ENCODE measurements at regions not wholly inside any gene's neighbourhood (a gene's known extent, or its start where the extent isn't known, plus 50 kb on each side); places are given as distances from the start of the nearest gene placed in this dataset.

- WGBS, 2 donors = 67 to 75% methylated on average over 2 of the region's 2 CpGs
- no peak overlapping the region for H3K27ac ChIP-seq
- DNase-seq = no peak
- H3K4me3 ChIP-seq = no peak overlapping the region
- no peak for ATAC-seq (ENCODE audit: low FRiP score in 2 of 2)
- peaks cover 0 to 7% (median 1%) of the 10 kb centered on the region in 4 donors for H3K9me3 ChIP-seq
- no peaks in the 10 kb centered on the region for H3K36me3 ChIP-seq
- H3K4me1 ChIP-seq = no peaks in the 10 kb centered on the region
- H3K27me3 ChIP-seq = no peaks in the 10 kb centered on the region
- no peak for TF ChIP-seq POLR2AphosphoS5 (IDR thresholded peaks at IDR 0.05)
- no peak for TF ChIP-seq CTCF (IDR thresholded peaks at IDR 0.05)
- no peak for TF ChIP-seq EP300 (IDR thresholded peaks at IDR 0.05)
- TF ChIP-seq POLR2A (IDR thresholded peaks at IDR 0.05) = no peak
These were observed 299.4 kb downstream of the PPARGC1A start for GRCh38 chr4:23590431-23590830.

- Histone ChIP-seq H3K27ac (no peak overlapping the region), H3K36me3 (no peaks in the 10 kb centered on the region), H3K4me1 (no peaks in the 10 kb centered on the region), H3K27me3 (no peaks in the 10 kb centered on the region), H3K9me3 (no peaks in the 10 kb centered on the region), H3K4me3 (no peak overlapping the region)
- 30 to 31% methylated on average over 3 of the region's 3 CpGs for WGBS, 2 donors
- no peak for DNase-seq
- no peak for TF ChIP-seq POLR2AphosphoS5 (IDR thresholded peaks at IDR 0.05)
- TF ChIP-seq POLR2A (IDR thresholded peaks at IDR 0.05) = no peak
- no peak for TF ChIP-seq CTCF (IDR thresholded peaks at IDR 0.05)
- no peak for TF ChIP-seq EP300 (IDR thresholded peaks at IDR 0.05)
- ATAC-seq (ENCODE audit: low FRiP score in 2 of 2) = no peak
These were observed 305.8 kb downstream of the PPARGC1A start for GRCh38 chr4:23584024-23584423.

- no peaks in the 10 kb centered on the region for H3K9me3 ChIP-seq
- no peak for DNase-seq
- no peak overlapping the region for H3K4me3 ChIP-seq
- no peaks in the 10 kb centered on the region for H3K27me3 ChIP-seq
- H3K36me3 ChIP-seq = no peaks in the 10 kb centered on the region
- ATAC-seq (ENCODE audit: low FRiP score in 2 of 2) = no peak
- H3K27ac ChIP-seq = no peak overlapping the region
- no peak for TF ChIP-seq POLR2A (IDR thresholded peaks at IDR 0.05)
- TF ChIP-seq CTCF (IDR thresholded peaks at IDR 0.05) = no peak
- H3K4me1 ChIP-seq = no peaks in the 10 kb centered on the region
- 49 to 51% methylated on average over 1 of the region's 1 CpG for WGBS, 2 donors
These were observed 307.2 kb downstream of the PPARGC1A start for GRCh38 chr4:23582671-23583070.

- no peak for TF ChIP-seq EP300 (IDR thresholded peaks at IDR 0.05)
- no peak for TF ChIP-seq CTCF (IDR thresholded peaks at IDR 0.05)
- no peak for TF ChIP-seq POLR2A (IDR thresholded peaks at IDR 0.05)
- TF ChIP-seq POLR2AphosphoS5 (IDR thresholded peaks at IDR 0.05) = no peak
- DNase-seq (no peak), ATAC-seq (ENCODE audit: low FRiP score in 2 of 2) (no peak)
- no peak overlapping the region for H3K27ac ChIP-seq
- H3K4me3 ChIP-seq = no peak overlapping the region
- no peaks in the 10 kb centered on the region for H3K36me3 ChIP-seq
- no peaks in the 10 kb centered on the region for H3K9me3 ChIP-seq
- 82 to 87% methylated on average over 6 of the region's 6 CpGs for WGBS, 2 donors
- H3K27me3 ChIP-seq = no peaks in the 10 kb centered on the region
- no peaks in the 10 kb centered on the region for H3K4me1 ChIP-seq
These were observed 310.7 kb downstream of the PPARGC1A start for GRCh38 chr4:23579166-23579565.

- 72 to 74% methylated on average over 5 of the region's 5 CpGs for WGBS, 2 donors
- H3K4me1 ChIP-seq = no peaks in the 10 kb centered on the region
- DNase-seq (no peak), ATAC-seq (ENCODE audit: low FRiP score in 2 of 2) (no peak)
- TF ChIP-seq POLR2A (IDR thresholded peaks at IDR 0.05) (no peak), EP300 (IDR thresholded peaks at IDR 0.05) (no peak), CTCF (IDR thresholded peaks at IDR 0.05) (no peak), POLR2AphosphoS5 (IDR thresholded peaks at IDR 0.05) (no peak)
- no peaks in the 10 kb centered on the region for H3K27me3 ChIP-seq
- H3K27ac ChIP-seq = no peak overlapping the region
- H3K4me3 ChIP-seq = no peak overlapping the region
- H3K36me3 ChIP-seq = no peaks in the 10 kb centered on the region
- no peaks in the 10 kb centered on the region for H3K9me3 ChIP-seq
These were observed 312.4 kb downstream of the PPARGC1A start for GRCh38 chr4:23577398-23577797.
